Epithelial cell of esophagus (primary cell): ENCODE measurements at regions not wholly inside any gene's neighbourhood (a gene's known extent, or its start where the extent isn't known, plus 50 kb on each side); places are given as distances from the start of the nearest gene placed in this dataset.

Experiments
- DNase-seq: peaks from one replicate; pipeline ENCODE4 v3.0.0; 2010; ENCODE audit warnings: low read depth
- H3K4me3 ChIP-seq: 2 replicates; pipeline ENCODE4 v1.5.1; 2011; ENCODE audit warnings: mild to moderate bottlenecking, low read length, control low read depth
- CTCF ChIP-seq: IDR thresholded peaks from 2 replicates; pipeline ENCODE4 v1.5.1; 2011; ENCODE audit warnings: low read depth, mild to moderate bottlenecking, low read length, control low read depth, inconsistent platforms; ENCODE audit not compliant: insufficient read depth; ENCODE audit errors: missing control alignments

- DNase-seq: no peak
- no peak for TF ChIP-seq CTCF
- no peak overlapping the region for H3K4me3 ChIP-seq
Measured at GRCh38 chr18:60010984-60011383, 111.2 kb downstream of the PMAIP1 start.

GRCh38 chr18:60010513-60010912 lies 110.7 kb downstream of the PMAIP1 start:
- DNase-seq: no peak
- no peak for TF ChIP-seq CTCF
- H3K4me3 ChIP-seq: no peak overlapping the region

GRCh38 chr18:60007661-60008060 lies 107.9 kb downstream of the PMAIP1 start:
- H3K4me3 ChIP-seq: no peak overlapping the region
- no peak for TF ChIP-seq CTCF
- no peak for DNase-seq

GRCh38 chr18:60003610-60004185 lies 103.9 kb downstream of the PMAIP1 start:
- TF ChIP-seq CTCF: no peak
- H3K4me3 ChIP-seq: no peak overlapping the region
- DNase-seq: no peak

- peak; percentile 96 for TF ChIP-seq CTCF
Measured at GRCh38 chr18:59996370-59996966, 96.7 kb downstream of the PMAIP1 start.

GRCh38 chr18:59994357-59994756 lies 94.6 kb downstream of the PMAIP1 start:
- DNase-seq: peak; percentile 19
- H3K4me3 ChIP-seq: no peak overlapping the region
- TF ChIP-seq CTCF: peak; percentile 26

More at GRCh38 chr18:59996370-59996966, 96.7 kb downstream of the PMAIP1 start:
- no peak overlapping the region for H3K4me3 ChIP-seq
- DNase-seq: peak; percentile 71

- DNase-seq: peak; percentile 46
- TF ChIP-seq CTCF: no peak
- H3K4me3 ChIP-seq: no peak overlapping the region
Measured at GRCh38 chr18:59993560-59993959, 93.8 kb downstream of the PMAIP1 start.
